Activated B cell treated with CpG ODN at 0.5 μM for 24 hours (primary cell): ENCODE measurements at regions not wholly inside any gene's neighbourhood (a gene's known extent, or its start where the extent isn't known, plus 50 kb on each side); places are given as distances from the start of the nearest gene placed in this dataset.

Experiments
- ATAC-seq: fragments of 200-7000 bp; cut with Tn5 transposase; one replicate; pipeline ENCODE4 v1.10.0; 2021; ENCODE audit warnings: low read depth, mild to moderate bottlenecking, moderate library complexity
- CTCF ChIA-PET: fragments of 350-600 bp; sonication (Branson Sonifier 250); formaldehyde crosslinking; loops from one replicate; lab custom pipeline; 2021; ENCODE audit warnings: antibody characterized with exemption; lab: Charles Lee
- POLR2A ChIA-PET: fragments of 350-600 bp; sonication (Branson Sonifier 250); formaldehyde crosslinking; loops from one replicate; lab custom pipeline; 2021; ENCODE audit warnings: antibody characterized with exemption; lab: Charles Lee
- DNase-seq: peaks from one replicate; pipeline ENCODE4 v3.0.0; 2022
- H3K27ac Mint-ChIP-seq: one replicate; pipeline ENCODE4 v1.8.0; 2020; ENCODE audit warnings: mixed read lengths
- H3K27me3 Mint-ChIP-seq: one replicate; pipeline ENCODE4 v1.8.0; 2021; ENCODE audit warnings: mixed read lengths
- H3K36me3 Mint-ChIP-seq: one replicate; pipeline ENCODE4 v1.8.0; 2021; ENCODE audit warnings: low read depth, mixed read lengths
- H3K4me1 Mint-ChIP-seq: one replicate; pipeline ENCODE4 v1.8.0; 2021; ENCODE audit warnings: mixed read lengths
- H3K4me3 Mint-ChIP-seq: one replicate; pipeline ENCODE4 v1.8.0; 2020; ENCODE audit warnings: mild to moderate bottlenecking, mixed read lengths
- H3K9me3 Mint-ChIP-seq: one replicate; pipeline ENCODE4 v1.8.0; 2020; ENCODE audit warnings: mixed read lengths
- CTCF ChIP-seq: fragments of 200-600 bp; IDR thresholded peaks from one replicate; pipeline ENCODE4 v1.8.0; 2022; ENCODE audit warnings: antibody characterized with exemption, mild to moderate bottlenecking
- intact Hi-C: fragments of 100-400 bp; cut with micrococcal nuclease; formaldehyde crosslinking; loops from one replicate; pipeline ENCODE4 v1.15.1; 2024

GRCh38 chr10:10814069-10814468, 203.6 kb upstream of the CELF2 start:
- no peak overlapping the region for H3K27ac Mint-ChIP-seq
- intact Hi-C loops, result no loop called here
- DNase-seq (no peak), ATAC-seq (no peak)
- peaks cover 6% of the 10 kb centered on the region for H3K9me3 Mint-ChIP-seq
- no peak overlapping the region for H3K4me3 Mint-ChIP-seq
- POLR2A ChIA-PET, result no interaction called here
- no peaks in the 10 kb centered on the region for H3K4me1 Mint-ChIP-seq
- no peaks in the 10 kb centered on the region for H3K36me3 Mint-ChIP-seq
- TF ChIP-seq CTCF, result no peak
- CTCF ChIA-PET, result no interaction called here
- peaks cover 4% of the 10 kb centered on the region for H3K27me3 Mint-ChIP-seq

GRCh38 chr10:10816447-10816846, 201.2 kb upstream of the CELF2 start:
- Mint-ChIP-seq H3K27ac (no peak overlapping the region), H3K4me1 (no peaks in the 10 kb centered on the region), H3K9me3 (peaks cover 6% of the 10 kb centered on the region), H3K36me3 (no peaks in the 10 kb centered on the region), H3K27me3 (peaks cover 6% of the 10 kb centered on the region), H3K4me3 (no peak overlapping the region)
- TF ChIP-seq CTCF, result no peak
- ATAC-seq (no peak), DNase-seq (no peak)
- ChIA-PET POLR2A (no interaction called here), CTCF (no interaction called here)
- intact Hi-C loops, result no loop called here

GRCh38 chr10:10817609-10818008, 200.1 kb upstream of the CELF2 start:
- intact Hi-C loops, result no loop called here
- Mint-ChIP-seq H3K9me3 (peaks cover 4% of the 10 kb centered on the region), H3K4me1 (no peaks in the 10 kb centered on the region), H3K4me3 (no peak overlapping the region), H3K36me3 (no peaks in the 10 kb centered on the region), H3K27ac (no peak overlapping the region), H3K27me3 (peaks cover 9% of the 10 kb centered on the region)
- ChIA-PET CTCF (no interaction called here), POLR2A (no interaction called here)
- DNase-seq (no peak), ATAC-seq (no peak)
- TF ChIP-seq CTCF, result no peak

- no peak overlapping the region for H3K4me3 Mint-ChIP-seq
- ATAC-seq (no peak), DNase-seq (no peak)
- intact Hi-C loops, result no loop called here
- POLR2A ChIA-PET, result interaction anchor here (0.7 kb wide), 1 partner anchor 420 kb away, joined by 13 read pairs; no protein-coding TSS in a partner anchor
- peaks cover 4% of the 10 kb centered on the region for H3K9me3 Mint-ChIP-seq
- peaks cover 9% of the 10 kb centered on the region for H3K27me3 Mint-ChIP-seq
- H3K4me1 Mint-ChIP-seq, result no peaks in the 10 kb centered on the region
- CTCF ChIA-PET, result no interaction called here
- no peak overlapping the region for H3K27ac Mint-ChIP-seq
- TF ChIP-seq CTCF, result no peak
- no peaks in the 10 kb centered on the region for H3K36me3 Mint-ChIP-seq
These were observed 199.6 kb upstream of the CELF2 start for GRCh38 chr10:10818082-10818481.

GRCh38 chr10:10819206-10819856, 198.3 kb upstream of the CELF2 start:
- Mint-ChIP-seq H3K4me1 (no peaks in the 10 kb centered on the region), H3K27me3 (peaks cover 9% of the 10 kb centered on the region), H3K36me3 (no peaks in the 10 kb centered on the region), H3K27ac (no peak overlapping the region), H3K9me3 (peaks cover 4% of the 10 kb centered on the region), H3K4me3 (no peak overlapping the region)
- CTCF ChIA-PET, result no interaction called here
- POLR2A ChIA-PET, result no interaction called here
- no peak for TF ChIP-seq CTCF
- ATAC-seq, result no peak
- DNase-seq, result no peak
- intact Hi-C loops, result no loop called here
